ENCODE measurements at regions not wholly inside any gene's neighbourhood (a gene's known extent, or its start where the extent isn't known, plus 50 kb on each side); places are given as distances from the start of the nearest gene placed in this dataset.

- Mint-ChIP-seq H3K36me3 (ENCODE audit: low read depth) (no peaks in the 10 kb centered on the region; the same call in 1 of the 2 replicates), H3K9me3 (peaks cover 4% of the 10 kb centered on the region; the same call in 1 of the 2 replicates), H3K4me1 (ENCODE audit: low read depth) (no peaks in the 10 kb centered on the region), H3K27me3 (ENCODE audit: insufficient read depth) (no peaks in the 10 kb centered on the region), H3K4me3 (no peak overlapping the region), H3K27ac (no peak overlapping the region)
- TF ChIP-seq CTCF (IDR thresholded peaks at IDR 0.05): no peak
- DNase-seq: no peak
Measured at GRCh38 chrX:121216641-121217374, 169.4 kb downstream of the GLUD2 start.

- no peak overlapping the region for H3K4me3 Mint-ChIP-seq
- H3K27ac Mint-ChIP-seq: no peak overlapping the region
- no peaks in the 10 kb centered on the region for H3K4me1 Mint-ChIP-seq (ENCODE audit: low read depth)
- no peaks in the 10 kb centered on the region; the same call in 1 of the 2 replicates for H3K9me3 Mint-ChIP-seq
- no peaks in the 10 kb centered on the region for H3K36me3 Mint-ChIP-seq (ENCODE audit: low read depth)
- no peak for DNase-seq
- TF ChIP-seq CTCF (IDR thresholded peaks at IDR 0.05): no peak
- no peaks in the 10 kb centered on the region; the same call in 1 of the 2 replicates for H3K27me3 Mint-ChIP-seq (ENCODE audit: insufficient read depth)
Measured at GRCh38 chrX:121221322-121221977, 174.0 kb downstream of the GLUD2 start.

- Mint-ChIP-seq H3K9me3 (peaks cover 4% of the 10 kb centered on the region; the same call in 1 of the 2 replicates), H3K4me3 (no peak overlapping the region), H3K4me1 (ENCODE audit: low read depth) (no peaks in the 10 kb centered on the region), H3K27me3 (ENCODE audit: insufficient read depth) (no peaks in the 10 kb centered on the region; the same call in 1 of the 2 replicates), H3K27ac (no peak overlapping the region), H3K36me3 (ENCODE audit: low read depth) (no peaks in the 10 kb centered on the region)
- TF ChIP-seq CTCF (IDR thresholded peaks at IDR 0.05): no peak
- no peak for DNase-seq
Measured at GRCh38 chrX:121227888-121228287, 180.5 kb downstream of the GLUD2 start.

GRCh38 chrX:121231566-121232358 is 184.4 kb downstream of the GLUD2 start:
- Mint-ChIP-seq H3K27ac (no peak overlapping the region), H3K9me3 (peaks cover 4% of the 10 kb centered on the region; the same call in 1 of the 2 replicates), H3K36me3 (ENCODE audit: low read depth) (no peaks in the 10 kb centered on the region), H3K4me1 (ENCODE audit: low read depth) (no peaks in the 10 kb centered on the region), H3K4me3 (no peak overlapping the region), H3K27me3 (ENCODE audit: insufficient read depth) (no peaks in the 10 kb centered on the region)
- TF ChIP-seq CTCF (IDR thresholded peaks at IDR 0.05): no peak
- DNase-seq: no peak

DNA sequence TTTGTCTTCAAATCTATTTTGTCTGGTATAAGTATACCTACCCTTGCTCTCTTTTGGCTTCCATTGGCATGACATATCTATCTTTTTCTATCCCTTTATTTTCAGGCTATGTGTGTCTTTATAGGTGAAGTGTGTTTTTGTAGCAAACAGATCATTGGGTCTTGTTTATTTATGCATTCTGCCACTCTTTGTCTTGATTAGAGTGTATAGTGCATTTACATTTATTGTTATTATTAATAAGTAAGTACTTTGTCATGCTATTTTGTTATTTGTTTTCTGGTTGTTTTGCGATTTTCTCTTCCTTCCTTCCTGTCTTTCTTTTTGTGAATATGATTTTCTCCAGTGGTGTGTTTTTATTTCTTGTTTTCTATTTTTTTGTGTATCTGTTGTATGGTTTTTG is 188.6 kb downstream of the GLUD2 start:
- no peak for DNase-seq
- no peak for TF ChIP-seq CTCF (IDR thresholded peaks at IDR 0.05)
- H3K4me1 Mint-ChIP-seq (ENCODE audit: low read depth): no peaks in the 10 kb centered on the region
- no peak overlapping the region for H3K4me3 Mint-ChIP-seq
- H3K9me3 Mint-ChIP-seq: peaks cover 5% of the 10 kb centered on the region; the same call in 1 of the 2 replicates
- H3K27me3 Mint-ChIP-seq (ENCODE audit: insufficient read depth): no peaks in the 10 kb centered on the region; the same call in 1 of the 2 replicates
- H3K36me3 Mint-ChIP-seq (ENCODE audit: low read depth): no peaks in the 10 kb centered on the region
- no peak overlapping the region for H3K27ac Mint-ChIP-seq
